Breast epithelium (tissue), 3 donors: ENCODE measurements at regions not wholly inside any gene's neighbourhood (a gene's known extent, or its start where the extent isn't known, plus 50 kb on each side); places are given as distances from the start of the nearest gene placed in this dataset.

ENCODE experiments used
- POLR2A ChIP-seq: fragments of 450-650 bp; IDR thresholded peaks from one replicate; pipeline ENCODE4 v1.6.1; 2016; ENCODE audit warnings: antibody characterized with exemption, mild to moderate bottlenecking, moderate library complexity
- POLR2AphosphoS5 ChIP-seq, 3 donors: sonication (generic); formaldehyde crosslinking; IDR thresholded peaks; one replicate each; pipeline ENCODE4 v1.6.1; 2017; ENCODE audit warnings: antibody characterized with exemption in 3 of 3
- TF ChIP-seq, protein P1 (sequence below), 3 donors: fragments of 450-650 bp; IDR thresholded peaks; one replicate each; pipeline ENCODE4 v1.5.1; 2016 to 2017; ENCODE audit warnings: antibody characterized with exemption in 3 of 3, mild to moderate bottlenecking in 3 of 3, moderate library complexity in 3 of 3

- TF ChIP-seq, protein P1, sequence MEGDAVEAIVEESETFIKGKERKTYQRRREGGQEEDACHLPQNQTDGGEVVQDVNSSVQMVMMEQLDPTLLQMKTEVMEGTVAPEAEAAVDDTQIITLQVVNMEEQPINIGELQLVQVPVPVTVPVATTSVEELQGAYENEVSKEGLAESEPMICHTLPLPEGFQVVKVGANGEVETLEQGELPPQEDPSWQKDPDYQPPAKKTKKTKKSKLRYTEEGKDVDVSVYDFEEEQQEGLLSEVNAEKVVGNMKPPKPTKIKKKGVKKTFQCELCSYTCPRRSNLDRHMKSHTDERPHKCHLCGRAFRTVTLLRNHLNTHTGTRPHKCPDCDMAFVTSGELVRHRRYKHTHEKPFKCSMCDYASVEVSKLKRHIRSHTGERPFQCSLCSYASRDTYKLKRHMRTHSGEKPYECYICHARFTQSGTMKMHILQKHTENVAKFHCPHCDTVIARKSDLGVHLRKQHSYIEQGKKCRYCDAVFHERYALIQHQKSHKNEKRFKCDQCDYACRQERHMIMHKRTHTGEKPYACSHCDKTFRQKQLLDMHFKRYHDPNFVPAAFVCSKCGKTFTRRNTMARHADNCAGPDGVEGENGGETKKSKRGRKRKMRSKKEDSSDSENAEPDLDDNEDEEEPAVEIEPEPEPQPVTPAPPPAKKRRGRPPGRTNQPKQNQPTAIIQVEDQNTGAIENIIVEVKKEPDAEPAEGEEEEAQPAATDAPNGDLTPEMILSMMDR (IDR thresholded peaks at IDR 0.05), result no peak
- TF ChIP-seq POLR2A, result no peak
- no peak for TF ChIP-seq POLR2AphosphoS5 (IDR thresholded peaks at IDR 0.05)
Observed at GRCh38 chr18:74006143-74006542, 141.5 kb downstream of the FBXO15 start.
